Hippocampal formation (tissue), 2 donors: ENCODE measurements at regions not wholly inside any gene's neighbourhood (a gene's known extent, or its start where the extent isn't known, plus 50 kb on each side); places are given as distances from the start of the nearest gene placed in this dataset.

Experiments used
- DNase-seq, 2 donors: peaks; one replicate each; lab custom pipeline; 2025; lab: John Stamatoyannopoulos, UW

DNA sequence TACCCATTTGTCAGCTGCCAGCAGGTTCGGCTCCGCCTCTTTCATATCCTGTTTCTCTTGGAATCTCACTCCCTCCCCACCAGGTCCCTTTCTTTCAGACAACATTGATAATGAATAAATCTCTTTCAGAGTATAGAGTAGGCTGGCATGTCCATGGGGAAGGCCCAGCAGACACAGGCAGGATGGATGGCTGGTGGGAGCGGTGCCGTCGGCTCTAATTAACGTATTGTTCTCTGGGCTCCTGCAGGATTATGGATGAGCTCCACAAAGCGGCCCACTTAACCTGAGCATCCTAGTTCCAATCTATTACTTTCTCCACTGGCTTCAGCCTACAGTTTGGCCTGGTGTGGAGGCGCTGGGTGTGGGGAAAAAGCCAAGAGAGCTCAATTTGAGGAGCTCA lies 588.0 kb downstream of the BUD13 start:
- DNase-seq: no peak

DNA sequence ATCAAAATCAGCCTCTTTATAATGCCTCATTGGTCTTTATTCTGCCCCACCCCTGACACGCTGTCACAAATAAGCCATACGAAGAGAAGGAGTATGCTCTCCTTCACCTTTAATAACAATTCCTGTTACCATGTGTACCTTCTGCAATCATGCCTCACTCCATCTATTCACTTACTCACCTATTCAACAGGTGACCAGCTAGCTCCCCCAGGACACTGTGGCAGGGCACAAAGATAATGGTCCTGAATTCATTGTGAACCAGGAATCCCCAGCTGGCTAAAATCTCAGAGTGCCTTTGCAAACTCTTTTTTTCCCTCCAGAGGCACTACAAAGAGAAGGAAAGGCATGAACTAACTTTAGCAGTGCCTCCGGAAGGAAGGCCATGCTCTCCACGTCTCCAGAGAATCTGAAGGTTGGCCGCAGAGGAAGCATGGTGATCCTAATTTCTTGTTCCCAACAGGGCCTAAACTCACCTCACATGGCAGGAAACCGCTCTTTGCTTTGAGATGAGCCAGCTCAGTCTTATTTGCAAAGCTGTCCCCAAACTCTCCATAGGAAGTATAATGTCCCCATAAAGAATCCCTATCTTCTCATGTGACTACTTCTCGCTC lies 590.3 kb downstream of the BUD13 start:
- no peak for DNase-seq

DNA sequence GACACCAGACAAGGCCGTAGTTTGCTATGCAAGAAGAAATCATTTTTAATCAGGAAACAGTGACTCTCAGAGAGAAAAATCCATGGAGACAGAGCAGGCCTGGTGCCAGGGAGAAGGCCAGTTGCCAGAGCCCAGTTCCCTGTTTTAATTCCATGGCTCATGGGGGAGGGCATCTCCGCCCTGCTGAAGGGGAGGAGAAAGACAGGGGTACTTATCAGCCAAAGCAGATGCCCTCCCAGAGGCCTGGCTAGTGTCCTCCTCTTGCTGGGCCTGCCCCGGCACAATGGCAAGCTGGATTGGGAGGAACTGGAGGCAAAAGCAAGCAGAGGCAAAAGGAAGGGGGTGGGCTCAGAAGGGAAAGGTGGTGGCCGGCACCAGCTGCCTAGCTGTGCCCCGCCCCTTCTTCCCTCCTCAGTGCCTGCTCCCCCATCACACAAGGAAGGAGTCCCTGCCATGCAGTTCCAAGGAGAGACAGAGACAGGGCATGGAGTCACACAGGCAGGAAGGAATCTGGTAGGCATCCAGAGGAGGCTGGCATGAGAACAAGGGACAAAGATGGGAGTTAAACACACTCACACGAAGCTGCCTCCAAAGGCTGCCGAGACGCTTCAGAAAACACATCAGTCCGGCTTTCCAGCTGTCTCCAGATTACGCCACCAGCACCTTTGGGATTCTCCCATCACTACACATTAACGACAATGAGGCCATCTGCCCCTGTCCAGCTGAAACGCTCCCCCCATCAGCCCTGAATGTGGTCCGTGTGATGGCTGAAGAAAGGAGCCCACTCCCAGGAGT lies 591.8 kb downstream of the BUD13 start:
- DNase-seq: no peak

DNA sequence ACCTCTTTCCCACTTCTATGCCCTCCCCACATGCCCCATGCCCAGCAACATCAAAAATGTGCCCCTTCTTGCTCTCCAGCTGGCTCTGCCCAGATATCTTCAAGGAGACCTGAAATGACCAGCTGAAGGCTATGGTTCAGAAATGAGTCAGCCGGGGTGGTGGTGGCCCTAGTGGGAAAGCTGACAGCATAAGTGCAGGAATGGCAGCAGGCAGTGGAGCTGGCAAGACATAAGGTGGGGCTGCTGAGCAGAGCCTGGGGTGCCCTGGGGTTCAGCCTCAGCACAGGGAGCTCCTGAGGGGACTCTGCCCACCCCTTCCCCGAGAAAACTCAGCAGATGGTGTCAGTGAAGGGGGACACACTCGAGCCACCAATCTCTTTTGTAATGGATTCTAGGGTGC lies 593.4 kb downstream of the BUD13 start:
- no peak for DNase-seq

- DNase-seq: no peak
Measured at GRCh38 chr11:116177521-116178210, 595.1 kb downstream of the BUD13 start.

DNA sequence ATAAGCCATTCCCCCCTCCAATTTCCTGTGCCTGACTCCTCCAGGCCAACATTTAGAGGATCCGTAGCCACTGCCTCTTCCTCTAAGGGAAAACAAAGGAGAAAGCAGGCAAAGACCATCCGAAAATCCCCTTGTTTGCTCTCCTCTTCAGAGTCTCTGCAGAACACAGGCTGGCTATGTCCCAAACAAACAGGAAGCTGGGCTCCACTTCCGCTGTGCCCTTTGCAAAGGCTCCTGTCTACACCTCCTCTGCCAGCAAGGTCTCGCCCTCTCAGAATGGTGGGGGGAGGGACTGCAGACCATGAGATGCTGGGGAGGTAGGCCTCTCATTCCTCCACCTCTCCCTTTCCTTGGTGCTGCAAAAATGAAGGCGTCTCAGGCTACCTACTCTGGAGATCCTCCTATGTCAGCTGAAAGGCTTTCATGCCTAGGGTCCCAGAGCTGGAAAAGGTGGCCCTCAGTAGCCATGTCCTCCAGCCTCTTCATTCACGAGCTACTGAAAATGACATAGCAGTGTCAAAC lies 596.2 kb downstream of the BUD13 start:
- no peak for DNase-seq

DNA sequence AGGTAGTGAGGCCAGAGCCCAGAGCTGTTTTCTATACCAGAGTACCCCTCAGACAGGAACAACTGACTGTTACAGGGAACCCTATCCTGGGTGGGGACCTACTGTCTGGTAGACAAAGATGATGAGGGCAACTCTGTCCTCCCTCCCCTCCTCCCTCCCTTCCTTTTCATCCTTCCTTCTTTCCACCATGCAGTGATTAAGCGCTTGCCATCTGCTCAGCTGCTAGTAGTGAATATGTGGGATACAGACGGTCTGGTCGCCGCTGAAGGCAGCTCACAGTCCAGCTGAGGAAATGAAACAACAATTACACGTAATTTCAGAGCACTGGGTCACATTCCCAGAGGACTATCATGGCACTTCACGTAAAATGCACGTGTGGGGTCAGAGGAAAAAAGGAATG lies 597.1 kb downstream of the BUD13 start:
- DNase-seq: no peak

GRCh38 chr11:116173941-116174911 lies 598.6 kb downstream of the BUD13 start:
- no peak for DNase-seq

GRCh38 chr11:116173506-116173905 lies 599.3 kb downstream of the BUD13 start:
- DNase-seq: no peak

GRCh38 chr11:116172851-116173250 lies 599.9 kb downstream of the BUD13 start:
- no peak for DNase-seq

GRCh38 chr11:116172156-116172555 lies 600.6 kb downstream of the BUD13 start:
- no peak for DNase-seq

DNA sequence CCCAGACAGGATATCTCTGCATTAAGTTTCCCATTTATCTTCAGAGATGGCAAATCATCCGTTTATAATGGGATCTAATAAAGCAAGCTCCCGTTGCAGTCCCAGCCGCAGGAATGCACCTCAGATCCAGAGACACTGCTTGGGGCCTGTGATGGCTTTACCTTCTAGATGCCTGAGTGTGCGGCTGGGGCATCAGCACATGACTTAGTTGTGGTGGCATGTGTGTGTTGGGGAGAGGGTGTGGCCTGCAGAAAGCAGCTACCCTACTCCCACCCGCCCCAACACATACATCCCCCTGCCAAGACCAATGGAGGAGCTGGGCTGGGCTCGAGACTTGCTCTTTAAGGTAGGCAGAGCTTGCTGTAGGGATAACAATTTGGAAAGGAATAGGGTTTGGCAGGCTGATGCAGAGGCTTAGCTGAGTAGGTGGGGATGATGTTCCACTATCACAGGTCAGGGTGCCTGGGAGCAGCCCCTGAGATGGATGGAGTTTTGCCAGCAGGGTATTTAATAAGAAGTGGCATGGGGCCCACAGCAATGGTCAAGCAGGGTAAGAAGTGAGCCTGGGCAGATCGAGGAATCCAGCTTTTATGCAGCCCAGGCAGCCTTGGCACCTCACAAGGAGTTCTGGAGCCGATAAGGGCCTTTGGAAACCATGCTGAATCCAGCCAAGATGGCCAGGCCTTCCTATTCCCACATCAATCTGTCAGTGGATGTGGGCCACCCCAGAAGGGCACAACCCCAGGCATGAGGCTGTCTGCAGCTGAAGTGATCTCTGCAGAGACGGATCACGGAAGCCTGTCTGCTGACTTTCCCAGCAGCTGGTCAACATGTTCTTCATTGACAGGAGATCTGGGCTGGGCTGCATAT lies 601.3 kb downstream of the BUD13 start:
- DNase-seq: no peak

GRCh38 chr11:116170526-116171120 lies 602.2 kb downstream of the BUD13 start:
- no peak for DNase-seq

DNA sequence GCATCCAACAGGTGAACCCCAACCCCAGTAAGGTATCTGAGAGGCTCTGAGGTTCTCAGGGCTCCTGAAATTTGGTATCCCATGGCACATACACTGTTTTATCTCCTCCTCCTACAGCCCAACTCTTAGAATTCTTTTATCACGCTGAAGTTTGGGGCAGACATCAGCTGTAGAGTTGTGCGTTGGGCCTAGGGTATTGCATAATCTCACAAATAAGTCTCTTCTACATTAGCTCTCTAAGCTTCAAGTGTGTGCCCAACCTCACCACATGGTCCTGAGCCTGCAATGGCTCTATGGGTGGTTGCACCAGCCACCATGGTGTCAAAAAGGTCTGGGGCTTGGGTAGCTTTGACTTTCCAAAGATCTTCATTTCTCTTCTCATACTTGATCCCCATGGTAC lies 603.0 kb downstream of the BUD13 start:
- no peak for DNase-seq

GRCh38 chr11:116168459-116168787 lies 604.4 kb downstream of the BUD13 start:
- DNase-seq: no peak

DNA sequence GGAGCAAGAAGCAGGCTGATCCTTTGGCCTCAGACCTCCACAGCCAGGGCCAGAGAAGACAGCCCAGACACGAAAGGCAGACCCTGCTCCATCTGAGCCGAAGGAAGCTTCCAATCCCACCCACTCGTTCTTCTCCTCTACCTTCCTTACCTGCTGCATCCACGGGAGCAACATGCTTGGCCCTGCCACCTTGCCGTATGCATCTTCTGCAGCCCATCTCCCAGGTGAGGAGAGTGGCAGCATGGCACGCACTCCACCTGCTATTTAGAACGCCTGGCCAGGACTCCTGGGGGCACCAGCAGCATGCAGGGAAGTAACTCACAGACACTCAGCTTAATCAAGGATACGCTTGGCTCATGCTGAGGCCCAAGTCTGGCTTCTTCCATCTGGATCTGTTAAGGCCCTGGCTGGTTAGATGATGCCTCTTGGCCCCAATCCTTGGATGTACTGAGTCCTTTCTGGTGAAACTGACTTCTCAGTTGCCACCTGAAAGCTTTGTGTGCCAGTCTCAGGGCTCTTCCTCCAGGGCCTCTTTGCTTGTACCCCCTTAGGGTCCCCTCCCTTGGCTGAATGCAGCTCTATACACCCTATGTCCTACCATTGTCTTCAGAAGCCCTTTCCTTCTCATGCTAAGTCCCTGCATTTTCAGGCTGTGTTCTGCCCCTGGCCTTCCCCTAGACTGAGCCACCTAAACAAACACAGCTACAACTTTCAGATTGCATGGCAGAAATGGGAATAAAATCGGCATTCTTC lies 604.9 kb downstream of the BUD13 start:
- DNase-seq: no peak

- no peak for DNase-seq
Measured at GRCh38 chr11:116166573-116167465, 606.0 kb downstream of the BUD13 start.

DNA sequence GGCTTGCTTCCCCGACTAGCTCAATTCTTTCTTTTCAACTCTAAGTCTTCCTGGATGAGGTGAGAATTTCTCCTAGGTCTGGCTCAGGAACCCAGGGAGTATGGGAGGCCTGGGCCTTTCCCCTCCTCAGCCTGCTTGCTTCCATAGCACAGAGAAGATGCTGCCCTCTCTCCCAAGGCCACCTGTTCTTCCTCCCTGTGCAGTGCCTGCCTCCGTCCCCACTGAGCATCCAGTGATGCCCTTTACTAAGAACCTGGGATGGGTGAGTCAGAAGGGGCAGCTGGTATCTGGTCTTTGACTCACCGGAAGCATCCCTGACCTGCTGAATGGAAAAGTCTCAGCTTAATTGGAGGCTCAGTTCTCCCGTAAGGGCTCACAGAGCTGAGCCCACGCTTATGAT lies 607.9 kb downstream of the BUD13 start:
- DNase-seq: no peak

GRCh38 chr11:116162886-116163230 lies 609.9 kb downstream of the BUD13 start:
- DNase-seq: no peak
